Caco-2 (cell line): ENCODE measurements at regions not wholly inside any gene's neighbourhood (a gene's known extent, or its start where the extent isn't known, plus 50 kb on each side); places are given as distances from the start of the nearest gene placed in this dataset.

Experiments
- BruUV-seq: library from RNA; stranded (reverse); fragments of 400-500 nt; replicated peaks from 2 replicates; lab custom pipeline; 2021; lab: Mats Ljungman, UMichigan
- CTCF ChIA-PET: fragments of 300-600 bp; sonication (Branson Sonifier 250); formaldehyde crosslinking; loops from one replicate; lab custom pipeline; 2022; ENCODE audit warnings: antibody characterized with exemption; lab: Charles Lee
- POLR2A ChIA-PET: fragments of 300-600 bp; sonication (Branson Sonifier 250); formaldehyde crosslinking; loops from one replicate; lab custom pipeline; 2022; ENCODE audit warnings: antibody characterized with exemption; lab: Charles Lee
- DNase-seq, 2 experiments: peaks; one replicate each; pipeline versions ENCODE4 v3.0.0 to v3.0.0-alpha.2; 2020 to 2022
- H3K27me3 ChIP-seq: replicated peaks from 2 replicates; pipeline ENCODE4 v1.6.0; 2011; ENCODE audit warnings: low read length; ENCODE audit not compliant: control insufficient read depth, insufficient read depth
- H3K36me3 ChIP-seq: 2 replicates; pipeline ENCODE4 v1.5.1; 2011; ENCODE audit warnings: low read length; ENCODE audit not compliant: control insufficient read depth, insufficient read depth
- H3K4me1 ChIP-seq: fragments of 250-450 bp; sonication (Bioruptor Pico); 2 replicates; pipeline ENCODE4 v1.5.1; 2020; ENCODE audit warnings: mild to moderate bottlenecking
- H3K4me3 ChIP-seq: 2 replicates; pipeline ENCODE4 v1.5.1; 2011; ENCODE audit warnings: low read depth, mild to moderate bottlenecking, control low read depth, low read length
- H3K9me3 ChIP-seq: fragments of 250-450 bp; sonication (Bioruptor Pico); 2 replicates; pipeline ENCODE4 v1.5.1; 2020; ENCODE audit warnings: mild to moderate bottlenecking, moderate library complexity
- H3K27ac Mint-ChIP-seq: one replicate; pipeline ENCODE4 v1.8.0; 2022; ENCODE audit warnings: mixed read lengths; ENCODE audit not compliant: unreplicated experiment
- H3K27me3 Mint-ChIP-seq: one replicate; pipeline ENCODE4 v1.8.0; 2022; ENCODE audit warnings: mixed read lengths; ENCODE audit not compliant: insufficient read depth, unreplicated experiment
- H3K36me3 Mint-ChIP-seq: one replicate; pipeline ENCODE4 v1.8.0; 2022; ENCODE audit warnings: mild to moderate bottlenecking, mixed read lengths; ENCODE audit not compliant: insufficient read depth, unreplicated experiment
- H3K4me1 Mint-ChIP-seq: one replicate; pipeline ENCODE4 v1.8.0; 2022; ENCODE audit warnings: low read depth, mixed read lengths; ENCODE audit not compliant: unreplicated experiment
- H3K4me3 Mint-ChIP-seq: one replicate; pipeline ENCODE4 v1.8.0; 2022; ENCODE audit warnings: mild to moderate bottlenecking, moderate library complexity, mixed read lengths; ENCODE audit not compliant: unreplicated experiment
- H3K9me3 Mint-ChIP-seq: one replicate; pipeline ENCODE4 v1.8.0; 2022; ENCODE audit warnings: mixed read lengths; ENCODE audit not compliant: unreplicated experiment
- intact Hi-C: fragments of 100-400 bp; cut with micrococcal nuclease; formaldehyde crosslinking; loops from one replicate; pipeline ENCODE4 v1.10.0; 2022; ENCODE audit not compliant: unreplicated experiment
- TF ChIP-seq, protein P1 (sequence below), 2 experiments: fragments of 200-600 bp in 1 of 2; IDR thresholded peaks; 1 replicate in 1 of 2; 2 replicates in 1 of 2; pipeline versions ENCODE4 v1.5.1 to v1.8.0; 2011 to 2022; ENCODE audit warnings: antibody characterized with exemption in 1 of 2, control low read depth in 1 of 2, inconsistent platforms in 1 of 2, low read depth in 1 of 2, low read length in 1 of 2, mild to moderate bottlenecking in 1 of 2, moderate library complexity in 1 of 2; ENCODE audit not compliant: insufficient read depth in 1 of 2, severe bottlenecking in 1 of 2, unreplicated experiment in 1 of 2

GRCh38 chr6:153698001-153698400 lies 341.0 kb upstream of the OPRM1 start:
- Histone ChIP-seq H3K4me1 (peaks cover 4% of the 10 kb centered on the region; the same call in 1 of the 2 replicates), H3K36me3 (no peaks in the 10 kb centered on the region), H3K27me3 (no peaks in the 10 kb centered on the region), H3K9me3 (no peaks in the 10 kb centered on the region), H3K4me3 (no peak overlapping the region)
- TF ChIP-seq, protein P1, sequence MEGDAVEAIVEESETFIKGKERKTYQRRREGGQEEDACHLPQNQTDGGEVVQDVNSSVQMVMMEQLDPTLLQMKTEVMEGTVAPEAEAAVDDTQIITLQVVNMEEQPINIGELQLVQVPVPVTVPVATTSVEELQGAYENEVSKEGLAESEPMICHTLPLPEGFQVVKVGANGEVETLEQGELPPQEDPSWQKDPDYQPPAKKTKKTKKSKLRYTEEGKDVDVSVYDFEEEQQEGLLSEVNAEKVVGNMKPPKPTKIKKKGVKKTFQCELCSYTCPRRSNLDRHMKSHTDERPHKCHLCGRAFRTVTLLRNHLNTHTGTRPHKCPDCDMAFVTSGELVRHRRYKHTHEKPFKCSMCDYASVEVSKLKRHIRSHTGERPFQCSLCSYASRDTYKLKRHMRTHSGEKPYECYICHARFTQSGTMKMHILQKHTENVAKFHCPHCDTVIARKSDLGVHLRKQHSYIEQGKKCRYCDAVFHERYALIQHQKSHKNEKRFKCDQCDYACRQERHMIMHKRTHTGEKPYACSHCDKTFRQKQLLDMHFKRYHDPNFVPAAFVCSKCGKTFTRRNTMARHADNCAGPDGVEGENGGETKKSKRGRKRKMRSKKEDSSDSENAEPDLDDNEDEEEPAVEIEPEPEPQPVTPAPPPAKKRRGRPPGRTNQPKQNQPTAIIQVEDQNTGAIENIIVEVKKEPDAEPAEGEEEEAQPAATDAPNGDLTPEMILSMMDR (IDR thresholded peaks at IDR 0.05; ENCODE audit: insufficient read depth in 1 of 2, low read depth in 1 of 2, low read length in 1 of 2, severe bottlenecking in 1 of 2, unreplicated experiment in 1 of 2) = no peak
- no peak for DNase-seq
- peaks cover 6% of the 10 kb centered on the region for H3K4me1 Mint-ChIP-seq
- no peaks in the 10 kb centered on the region for H3K9me3 Mint-ChIP-seq
- ChIA-PET CTCF (no interaction called here), POLR2A (no interaction called here)
- H3K36me3 Mint-ChIP-seq = no peaks in the 10 kb centered on the region
- peaks cover 6% of the 10 kb centered on the region for H3K27me3 Mint-ChIP-seq
- no peak overlapping the region for H3K4me3 Mint-ChIP-seq
- intact Hi-C loops = no loop called here
- no peak overlapping the region for H3K27ac Mint-ChIP-seq
- BruUV-seq = no TSS peak

- Histone ChIP-seq H3K4me1 (no peaks in the 10 kb centered on the region), H3K36me3 (no peaks in the 10 kb centered on the region), H3K27me3 (no peaks in the 10 kb centered on the region), H3K4me3 (no peak overlapping the region), H3K9me3 (no peaks in the 10 kb centered on the region)
- Mint-ChIP-seq H3K27ac (no peak overlapping the region), H3K36me3 (no peaks in the 10 kb centered on the region), H3K9me3 (no peaks in the 10 kb centered on the region), H3K4me1 (no peaks in the 10 kb centered on the region), H3K27me3 (no peaks in the 10 kb centered on the region), H3K4me3 (no peak overlapping the region)
- BruUV-seq = no TSS peak
- CTCF ChIA-PET = no interaction called here
- intact Hi-C loops = no loop called here
- TF ChIP-seq, protein P1 (IDR thresholded peaks at IDR 0.05; ENCODE audit: insufficient read depth in 1 of 2, low read depth in 1 of 2, low read length in 1 of 2, severe bottlenecking in 1 of 2, unreplicated experiment in 1 of 2) = no peak
- DNase-seq = no peak
- POLR2A ChIA-PET = no interaction called here
Measured at GRCh38 chr6:153677522-153677921, 361.5 kb upstream of the OPRM1 start.

- no peak overlapping the region for H3K27ac Mint-ChIP-seq
- no peaks in the 10 kb centered on the region for H3K4me1 ChIP-seq
- POLR2A ChIA-PET = no interaction called here
- intact Hi-C loops = no loop called here
- no peaks in the 10 kb centered on the region for H3K27me3 ChIP-seq
- H3K36me3 ChIP-seq = no peaks in the 10 kb centered on the region
- H3K9me3 Mint-ChIP-seq = no peaks in the 10 kb centered on the region
- BruUV-seq = no TSS peak
- no peaks in the 10 kb centered on the region for H3K27me3 Mint-ChIP-seq
- no peaks in the 10 kb centered on the region for H3K9me3 ChIP-seq
- H3K36me3 Mint-ChIP-seq = no peaks in the 10 kb centered on the region
- CTCF ChIA-PET = no interaction called here
- no peaks in the 10 kb centered on the region for H3K4me1 Mint-ChIP-seq
- H3K4me3 ChIP-seq = no peak overlapping the region
- TF ChIP-seq, protein P1 (IDR thresholded peaks at IDR 0.05; ENCODE audit: insufficient read depth in 1 of 2, low read depth in 1 of 2, low read length in 1 of 2, severe bottlenecking in 1 of 2, unreplicated experiment in 1 of 2) = no peak
- no peak overlapping the region for H3K4me3 Mint-ChIP-seq
- DNase-seq = no peak
Measured at GRCh38 chr6:153673750-153674149, 365.3 kb upstream of the OPRM1 start.
